HG03460 (cell line): ENCODE measurements at regions not wholly inside any gene's neighbourhood (a gene's known extent, or its start where the extent isn't known, plus 50 kb on each side); places are given as distances from the start of the nearest gene placed in this dataset.

Experiments used
- ATAC-seq: cut with Tn5 transposase; IDR thresholded peaks from one replicate; pipeline ENCODE4 v1.9.1; 2021; ENCODE audit not compliant: unreplicated experiment

DNA sequence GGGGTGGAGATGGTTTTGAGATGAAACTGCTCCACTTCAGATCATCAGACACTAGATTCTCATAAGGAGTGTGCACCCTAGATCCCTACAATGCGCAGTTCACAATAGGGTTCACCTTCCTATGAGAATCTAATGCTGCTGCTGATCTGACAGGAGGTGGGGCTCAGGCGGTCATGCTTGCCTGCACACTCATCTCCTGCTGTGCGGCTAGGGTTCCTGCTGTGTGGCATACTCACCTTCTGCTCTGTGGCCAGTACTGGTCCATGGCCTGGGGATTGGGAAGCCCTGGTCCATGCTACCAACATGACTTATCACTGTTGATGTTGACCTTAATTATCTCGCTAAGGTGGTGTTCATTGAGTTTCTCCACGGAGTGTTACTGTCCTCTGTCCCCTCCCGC lies 144.5 kb downstream of the NAV1 start:
- ATAC-seq: no peak

- ATAC-seq: no peak
Observed at GRCh38 chr1:201685485-201685884, 143.5 kb upstream of the IPO9 start.

- no peak for ATAC-seq
Observed at GRCh38 chr1:201686714-201687455, 142.1 kb upstream of the IPO9 start.

- ATAC-seq: no peak
Observed at GRCh38 chr1:201688514-201688913, 140.4 kb upstream of the IPO9 start.

GRCh38 chr1:201689647-201690046 lies 139.3 kb upstream of the IPO9 start:
- ATAC-seq: no peak

DNA sequence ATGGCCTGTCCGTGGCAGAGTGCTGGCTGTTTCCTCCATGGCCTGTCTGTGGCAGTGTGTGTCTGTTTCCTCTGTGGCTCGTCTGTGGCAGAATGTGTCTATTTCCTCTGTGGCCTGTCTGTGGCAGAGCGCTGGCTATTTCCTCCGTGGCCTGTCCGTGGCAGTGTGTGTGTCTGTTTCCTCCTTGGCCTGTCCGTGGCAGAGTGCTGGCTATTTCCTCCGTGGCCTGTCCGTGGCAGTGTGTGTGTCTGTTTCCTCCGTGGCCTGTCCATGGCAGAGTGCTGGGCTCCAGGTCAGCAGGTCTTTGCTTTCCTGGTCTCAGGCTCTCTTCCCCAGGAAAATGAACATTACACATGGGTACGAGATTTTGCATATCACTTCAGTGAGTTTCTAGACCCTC lies 138.4 kb upstream of the IPO9 start:
- ATAC-seq: no peak

- ATAC-seq: no peak
Observed at GRCh38 chr1:201691716-201692554, 137.0 kb upstream of the IPO9 start.

DNA sequence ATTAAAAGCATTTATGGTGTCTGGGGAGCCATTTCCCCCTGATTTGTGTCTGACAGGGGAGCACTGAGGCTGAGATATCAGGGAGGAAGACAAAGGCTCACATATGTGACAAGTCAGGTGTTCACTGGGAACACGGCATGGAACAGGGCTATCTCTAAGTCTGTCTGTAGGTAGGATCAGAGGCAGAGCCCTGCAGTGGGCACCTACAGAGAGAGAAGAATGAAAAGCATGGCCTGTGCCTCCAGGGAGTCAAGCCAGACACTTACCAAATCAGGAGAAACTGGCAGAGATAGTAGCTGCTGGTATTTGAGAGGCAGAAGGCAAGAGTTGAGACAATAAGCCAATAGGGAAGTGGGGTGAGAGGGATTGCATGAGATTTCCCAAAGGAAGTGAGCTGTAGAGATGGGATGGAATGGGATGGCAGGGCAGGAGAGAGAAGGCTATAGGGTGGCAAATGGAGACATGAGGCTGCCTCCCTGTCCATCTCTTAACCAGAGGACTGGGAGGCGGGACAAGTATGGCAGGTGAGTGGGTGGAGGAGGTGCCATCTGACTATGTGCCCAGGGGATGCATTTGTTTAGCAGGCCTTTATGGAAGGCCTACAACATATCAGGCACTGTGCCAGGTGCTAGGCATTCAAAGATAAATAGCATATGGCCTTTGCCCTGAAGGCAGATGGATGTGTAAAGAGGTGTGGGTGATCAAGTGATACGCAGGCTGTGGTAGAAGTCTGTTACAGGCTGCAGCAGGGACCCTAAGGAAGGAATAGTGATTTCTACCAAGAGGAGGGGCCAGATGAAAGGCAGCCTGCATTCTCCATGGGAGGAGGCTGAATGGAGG lies 136.2 kb upstream of the IPO9 start:
- no peak for ATAC-seq

DNA sequence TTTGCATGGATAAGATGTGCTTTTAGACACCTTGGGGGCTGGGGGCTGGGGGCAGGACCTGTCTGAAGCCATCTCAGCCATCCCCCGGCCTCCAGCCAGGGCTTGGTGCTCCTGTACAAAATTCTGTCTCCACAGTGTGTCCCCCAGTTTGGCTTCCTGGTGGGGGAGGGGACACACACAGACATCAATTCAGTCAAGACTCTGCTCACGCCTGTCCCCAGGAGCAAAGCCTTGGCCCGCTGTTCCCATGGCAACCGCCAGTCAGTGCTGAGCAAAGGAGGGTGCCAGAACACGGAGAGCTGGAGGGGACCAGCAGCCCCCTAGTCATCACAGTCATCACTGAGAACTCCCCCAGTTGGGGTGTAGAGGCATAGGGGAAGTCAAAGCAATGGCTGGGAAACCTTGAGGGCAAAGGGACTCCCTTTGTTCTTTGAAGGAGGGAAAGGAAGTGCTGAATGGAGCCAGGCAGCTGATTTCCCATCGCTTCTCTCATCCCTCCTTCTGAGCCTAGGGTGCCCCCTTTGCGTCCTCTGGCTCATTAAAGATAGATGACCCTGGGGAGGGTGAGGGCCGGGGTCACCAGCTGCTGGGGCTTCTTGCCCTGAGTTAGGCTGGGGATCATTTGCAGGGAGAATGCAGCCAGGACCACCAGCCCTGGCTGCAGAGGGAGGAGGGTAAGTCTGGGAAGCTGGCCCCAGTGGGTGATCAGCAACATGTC lies 134.9 kb upstream of the IPO9 start:
- ATAC-seq: no peak

- no peak for ATAC-seq
Observed at GRCh38 chr1:201694608-201695335, 134.2 kb upstream of the IPO9 start.

DNA sequence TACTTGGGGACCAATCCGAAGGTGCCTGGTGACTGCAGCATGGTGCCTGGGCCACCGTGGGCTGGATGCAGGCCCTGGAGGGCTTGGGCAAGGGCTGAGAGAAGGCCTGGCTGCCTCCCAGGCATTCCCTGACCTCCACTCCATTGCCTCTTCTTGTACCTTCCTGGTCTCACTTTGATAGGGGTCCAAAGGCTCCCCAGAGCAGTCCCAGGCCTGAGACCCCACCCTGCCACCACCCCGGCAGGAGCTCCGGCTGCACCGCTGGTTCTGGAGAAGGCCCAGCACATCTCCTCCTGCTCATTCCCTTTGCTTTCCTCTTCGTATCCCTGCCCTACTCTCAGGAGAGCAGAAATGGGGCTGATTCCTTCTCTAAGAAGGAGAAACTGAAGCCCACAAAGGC lies 133.3 kb upstream of the IPO9 start:
- no peak for ATAC-seq

DNA sequence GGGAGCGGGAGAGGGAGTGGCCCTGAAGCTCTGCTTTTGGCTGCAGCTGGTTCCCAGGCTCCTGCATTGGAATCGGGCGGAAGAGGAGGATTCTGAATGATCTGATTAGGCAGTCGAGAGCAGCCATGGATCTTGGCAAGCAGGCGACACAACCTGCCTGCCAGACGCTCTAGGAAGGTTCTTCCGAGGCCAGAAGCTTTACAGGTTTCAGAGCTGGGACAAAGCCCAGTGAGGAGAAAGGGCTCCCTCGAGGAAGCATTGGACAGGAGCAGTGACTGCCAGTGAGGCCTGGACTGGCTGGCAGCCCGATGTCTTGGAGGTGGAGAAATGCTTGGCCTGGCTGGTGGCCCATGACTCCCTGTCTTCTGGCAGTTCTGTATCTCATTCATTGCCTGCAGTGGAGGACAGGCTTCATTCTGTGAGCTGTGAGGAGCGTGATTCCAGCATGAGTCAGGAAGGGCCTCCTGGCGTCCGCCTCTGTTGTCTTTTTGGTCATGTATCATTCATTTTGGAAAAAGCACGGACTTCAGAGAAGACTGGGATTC lies 132.7 kb upstream of the IPO9 start:
- ATAC-seq: no peak

DNA sequence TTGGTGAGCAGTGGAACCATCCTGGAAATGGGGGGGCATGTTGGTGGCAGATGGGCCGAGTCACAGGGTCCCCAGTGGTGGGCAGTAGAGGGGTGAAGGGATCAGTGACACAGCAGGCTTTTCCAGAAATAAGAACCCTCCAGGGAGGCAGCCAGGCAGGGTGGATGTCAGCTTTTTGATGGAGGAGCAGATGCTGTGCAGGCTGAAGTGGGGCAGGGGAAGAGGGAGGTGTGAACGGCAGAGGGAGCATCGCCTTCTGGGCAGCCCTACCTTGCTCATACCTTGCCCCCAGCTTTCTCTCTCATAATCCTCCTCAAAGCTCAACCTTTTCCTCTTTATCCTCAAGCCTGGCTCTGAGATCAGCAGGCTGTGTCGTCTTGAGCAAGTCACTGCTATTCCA lies 131.8 kb upstream of the IPO9 start:
- no peak for ATAC-seq

DNA sequence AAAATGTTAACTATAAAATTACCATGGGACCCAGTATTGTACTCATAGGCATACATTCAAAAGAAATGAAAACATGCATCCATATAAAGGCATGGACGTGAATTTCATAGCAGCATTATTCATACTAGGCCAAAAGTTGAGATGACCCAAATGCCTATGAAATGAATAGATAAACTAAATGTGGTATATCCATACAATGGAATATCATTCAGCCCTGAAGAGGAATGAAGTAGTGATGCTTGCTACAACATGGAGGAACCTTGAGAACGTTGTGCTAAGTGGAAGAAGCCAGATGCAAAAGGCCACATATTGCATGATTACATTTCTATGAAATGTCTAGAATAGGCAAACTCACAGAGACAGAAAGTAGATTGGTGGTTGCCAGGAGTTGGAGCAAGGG lies 127.1 kb upstream of the IPO9 start:
- ATAC-seq: no peak

GRCh38 chr1:201702936-201703335 lies 126.0 kb upstream of the IPO9 start:
- no peak for ATAC-seq

DNA sequence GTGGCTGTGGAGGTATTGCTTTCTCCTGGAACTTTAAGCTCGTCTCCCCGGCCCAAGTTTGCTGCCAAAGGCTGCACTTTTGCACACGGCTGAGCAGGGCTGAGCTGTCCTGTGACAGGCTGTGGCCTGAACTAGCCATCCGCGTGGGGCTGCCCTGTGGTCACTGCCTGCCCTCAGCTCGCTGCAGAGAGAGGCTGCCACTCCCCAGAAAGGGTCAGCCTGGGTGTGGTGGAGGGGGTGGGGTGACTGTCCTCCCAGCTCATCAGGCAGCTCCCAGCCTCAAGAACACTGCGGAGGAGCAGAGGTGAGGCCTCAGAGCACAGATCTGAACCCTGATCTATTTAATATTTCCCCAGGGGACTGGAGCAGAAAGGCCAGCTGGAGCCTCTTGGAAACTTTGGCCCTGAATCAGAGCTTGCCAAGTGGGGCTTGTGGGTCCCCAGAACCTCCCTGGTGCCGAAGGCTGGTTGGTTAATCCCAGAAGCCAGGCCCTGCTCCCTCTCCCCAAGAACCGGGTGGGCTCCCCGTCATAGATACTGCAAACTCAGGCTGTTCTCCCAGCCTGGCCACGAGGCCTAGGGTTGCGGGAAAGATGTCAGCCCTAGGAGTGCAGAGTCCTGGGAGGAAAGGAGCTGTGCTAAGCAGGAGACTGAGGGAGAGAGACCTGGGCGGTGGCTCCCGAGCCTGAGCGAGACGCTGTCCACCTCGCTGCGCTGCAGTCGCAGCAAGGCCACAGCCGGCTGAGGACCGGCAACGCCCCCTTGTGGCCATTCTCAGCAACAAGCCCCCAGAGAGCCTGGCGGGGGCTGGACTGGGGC lies 125.1 kb upstream of the IPO9 start:
- ATAC-seq: no peak

DNA sequence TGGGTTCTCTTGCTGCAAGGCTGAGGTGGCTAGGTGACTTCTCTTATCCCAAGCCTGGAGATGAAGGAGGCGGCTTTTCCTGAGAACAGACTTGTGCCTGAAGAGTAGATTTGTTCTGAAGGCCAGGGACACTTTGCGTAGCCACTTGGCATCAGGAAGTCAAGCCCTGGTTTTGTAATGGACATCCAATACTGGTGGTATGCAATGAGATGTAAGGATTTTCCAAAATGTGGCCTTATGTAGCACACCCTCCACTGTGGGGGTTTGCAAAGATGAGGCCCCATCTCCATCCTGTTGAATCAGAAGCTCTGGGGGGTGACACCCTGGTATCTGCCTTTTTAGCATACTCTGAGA lies 124.5 kb upstream of the IPO9 start:
- ATAC-seq: no peak

DNA sequence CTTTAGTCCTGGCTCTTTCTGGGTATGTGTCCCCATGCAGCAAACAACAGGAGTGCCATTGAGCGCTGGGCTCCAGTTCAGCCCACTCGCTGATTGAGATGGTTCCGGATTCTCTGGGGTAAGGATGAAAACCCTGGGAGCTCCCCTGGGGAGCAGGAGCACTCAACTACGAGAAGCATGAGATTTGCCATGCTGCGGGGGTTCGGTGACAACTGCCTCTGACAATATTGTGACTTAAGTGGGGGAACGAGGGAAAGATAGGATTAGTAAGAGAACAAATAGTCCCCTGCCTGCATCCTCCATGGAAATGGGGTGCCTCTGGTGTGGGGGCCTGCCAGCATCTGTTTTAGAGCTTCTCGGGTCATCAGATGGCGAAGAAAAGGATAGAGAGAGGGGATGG lies 123.6 kb upstream of the IPO9 start:
- no peak for ATAC-seq

- ATAC-seq: no peak
Observed at GRCh38 chr1:201706109-201706508, 122.8 kb upstream of the IPO9 start.
